T47D (cell line): ENCODE measurements at regions not wholly inside any gene's neighbourhood (a gene's known extent, or its start where the extent isn't known, plus 50 kb on each side); places are given as distances from the start of the nearest gene placed in this dataset.

Experiments used
- DNase-seq, 2 experiments: peaks; one replicate each; pipeline versions ENCODE4 v3.0.0 to v3.0.0-alpha.2; 2011 to 2012; ENCODE audit warnings: low read depth in 1 of 2, low spot score in 1 of 2
- JUND ChIP-seq: IDR thresholded peaks from 2 replicates; pipeline ENCODE4 v1.6.1; 2012; ENCODE audit warnings: low read depth
- in situ Hi-C: cut with HindIII; loops from 2 replicates; pipeline ENCODE4 v1.10.0; 2016; ENCODE audit warnings: low sequenced_read_pairs, low pct_unique_long_range_greater_than_20kb

- in situ Hi-C loops, result no loop called here
- DNase-seq, result no peak
- TF ChIP-seq JUND, result no peak
Observed at GRCh38 chr4:149145803-149146202, 669.8 kb downstream of the IQCM start.

GRCh38 chr4:149144060-149144459 lies 671.6 kb downstream of the IQCM start:
- in situ Hi-C loops, result no loop called here
- DNase-seq, result no peak
- no peak for TF ChIP-seq JUND

DNA sequence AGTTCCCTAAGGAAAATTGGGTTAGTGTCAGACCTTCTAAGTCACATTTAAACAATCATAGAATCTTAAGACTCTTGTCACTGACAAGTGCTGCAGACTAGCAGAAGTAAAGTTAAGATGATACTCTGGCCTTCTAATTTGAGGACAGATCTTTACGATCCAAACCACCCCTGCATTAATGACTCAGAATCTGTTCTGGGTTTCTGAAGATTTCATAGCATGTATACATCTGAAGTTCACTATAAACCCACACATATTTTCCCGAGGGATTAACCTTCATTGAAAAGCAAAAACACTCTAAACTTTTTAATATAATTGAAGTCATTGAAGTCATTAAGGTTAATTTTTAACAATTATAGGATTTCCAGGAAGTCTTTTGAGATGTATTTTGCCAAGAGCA lies 674.3 kb downstream of the IQCM start:
- in situ Hi-C loops, result no loop called here
- no peak for TF ChIP-seq JUND
- DNase-seq, result no peak

DNA sequence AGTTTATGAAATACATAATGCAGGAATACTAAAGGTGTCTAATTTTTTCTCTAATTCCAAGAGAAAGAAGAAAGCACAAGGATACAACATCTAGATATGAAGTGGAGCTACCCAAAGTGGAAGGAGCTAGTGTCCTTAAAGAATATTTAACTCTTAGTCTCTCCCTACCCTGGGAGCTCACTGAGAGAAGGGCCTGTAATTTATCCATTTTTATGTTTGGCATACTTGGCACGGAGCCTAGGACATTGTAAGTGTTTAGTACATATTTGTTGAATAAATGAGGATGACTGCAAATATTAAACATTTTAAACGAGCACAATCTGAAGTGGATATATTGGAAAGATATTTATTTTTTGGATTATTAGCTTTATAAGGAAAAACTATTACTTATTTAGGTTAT lies 674.8 kb downstream of the IQCM start:
- no peak for TF ChIP-seq JUND
- DNase-seq, result no peak
- in situ Hi-C loops, result no loop called here

- DNase-seq, result no peak
- in situ Hi-C loops, result no loop called here
- TF ChIP-seq JUND, result no peak
Observed at GRCh38 chr4:149136951-149137620, 678.6 kb downstream of the IQCM start.

- TF ChIP-seq JUND, result no peak
- DNase-seq, result no peak
- in situ Hi-C loops, result no loop called here
Observed at GRCh38 chr4:149135062-149135461, 680.6 kb downstream of the IQCM start.

GRCh38 chr4:149121023-149121404 lies 678.8 kb upstream of the NR3C2 start:
- DNase-seq, result no peak
- in situ Hi-C loops, result no loop called here

GRCh38 chr4:149120331-149121022 lies 678.3 kb upstream of the NR3C2 start:
- in situ Hi-C loops, result no loop called here
- no peak for TF ChIP-seq JUND
- DNase-seq, result no peak

More at GRCh38 chr4:149121023-149121404, 678.8 kb upstream of the NR3C2 start:
- no peak for TF ChIP-seq JUND

GRCh38 chr4:149116806-149117205 lies 674.6 kb upstream of the NR3C2 start:
- no peak for DNase-seq
- in situ Hi-C loops, result no loop called here
- no peak for TF ChIP-seq JUND

DNA sequence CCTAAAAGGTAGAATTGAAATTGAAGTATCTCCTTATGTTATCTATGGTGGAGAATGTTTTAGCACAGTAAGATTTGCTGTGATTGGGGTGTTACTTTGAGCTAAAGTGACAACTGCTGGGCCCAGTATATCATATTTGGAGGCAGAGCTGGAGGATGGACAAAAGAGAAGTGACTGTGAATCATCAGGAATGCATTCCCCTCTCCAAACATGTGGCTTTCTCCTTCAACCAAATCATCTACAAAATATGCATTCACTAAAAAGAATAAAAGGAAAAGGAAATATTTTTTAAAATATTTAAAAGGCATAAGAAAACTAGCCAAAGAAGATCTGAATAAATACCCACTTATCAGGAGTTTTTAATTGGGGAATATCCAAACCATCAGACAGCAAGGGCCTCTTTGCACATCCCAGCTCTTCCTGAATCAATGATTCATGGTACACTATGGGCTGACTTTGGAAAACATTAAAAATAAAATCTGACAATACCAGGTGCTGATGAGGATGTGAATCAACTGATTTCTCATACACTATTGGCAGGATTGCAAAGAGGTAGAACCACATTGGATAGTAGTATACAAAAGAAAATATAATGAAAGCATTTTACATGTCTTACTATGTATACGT lies 671.7 kb upstream of the NR3C2 start:
- no peak for DNase-seq
- in situ Hi-C loops, result no loop called here
- TF ChIP-seq JUND, result no peak

GRCh38 chr4:149112109-149112508 lies 669.9 kb upstream of the NR3C2 start:
- in situ Hi-C loops, result no loop called here
- DNase-seq, result no peak
- TF ChIP-seq JUND, result no peak

- in situ Hi-C loops, result no loop called here
- no peak for TF ChIP-seq JUND
- DNase-seq, result no peak
Observed at GRCh38 chr4:149110481-149110880, 668.3 kb upstream of the NR3C2 start.

DNA sequence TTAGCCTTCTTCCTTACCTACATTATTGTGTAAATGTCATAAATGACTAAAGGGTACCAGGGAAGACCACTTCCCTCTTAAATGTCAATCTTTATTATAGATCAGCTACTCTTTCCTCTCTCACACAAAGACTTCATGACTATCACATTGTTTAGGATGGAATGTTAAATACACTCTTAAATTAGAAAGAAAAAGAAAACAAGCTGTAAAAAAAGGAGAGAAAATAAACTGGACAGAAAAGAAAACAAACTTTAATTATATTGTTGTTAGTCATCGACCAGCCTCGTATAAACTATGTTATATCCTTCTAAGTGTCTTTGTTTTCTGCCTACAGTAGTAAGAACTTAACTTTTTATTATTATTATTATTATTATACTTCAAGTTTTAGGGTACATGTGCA lies 666.4 kb upstream of the NR3C2 start:
- no peak for DNase-seq
- in situ Hi-C loops, result no loop called here
- no peak for TF ChIP-seq JUND
